SKM-1 (cell line): ENCODE measurements at regions not wholly inside any gene's neighbourhood (a gene's known extent, or its start where the extent isn't known, plus 50 kb on each side); places are given as distances from the start of the nearest gene placed in this dataset.

Experiments
- DNase-seq: peaks from one replicate; lab custom pipeline; 2025; ENCODE audit not compliant: unreplicated experiment; lab: John Stamatoyannopoulos, UW

- no peak for DNase-seq
These were observed 139.8 kb downstream of the HNMT start for GRCh38 chr2:138104071-138104470.

GRCh38 chr2:138105358-138105757 is 141.1 kb downstream of the HNMT start:
- DNase-seq: no peak

GRCh38 chr2:138106606-138107005 is 142.3 kb downstream of the HNMT start:
- DNase-seq: no peak

GRCh38 chr2:138107288-138107687 is 143.0 kb downstream of the HNMT start:
- no peak for DNase-seq

- no peak for DNase-seq
These were observed 146.3 kb downstream of the HNMT start for GRCh38 chr2:138110453-138111083.

- no peak for DNase-seq
These were observed 148.3 kb downstream of the HNMT start for GRCh38 chr2:138112536-138112935.

- no peak for DNase-seq
These were observed 149.7 kb downstream of the HNMT start for GRCh38 chr2:138113871-138114525.

- DNase-seq: no peak
These were observed 151.4 kb downstream of the HNMT start for GRCh38 chr2:138115666-138116065.

- no peak for DNase-seq
These were observed 152.2 kb downstream of the HNMT start for GRCh38 chr2:138116456-138116855.

- no peak for DNase-seq
These were observed 157.7 kb downstream of the HNMT start for GRCh38 chr2:138121666-138122661.

GRCh38 chr2:138122891-138123290 is 158.6 kb downstream of the HNMT start:
- no peak for DNase-seq

- DNase-seq: no peak
These were observed 159.5 kb downstream of the HNMT start for GRCh38 chr2:138123741-138124140.

- no peak for DNase-seq
These were observed 160.2 kb downstream of the HNMT start for GRCh38 chr2:138124521-138124920.

- no peak for DNase-seq
These were observed 161.3 kb downstream of the HNMT start for GRCh38 chr2:138125306-138126288.

- DNase-seq: no peak
These were observed 167.8 kb downstream of the HNMT start for GRCh38 chr2:138132108-138132507.

- no peak for DNase-seq
These were observed 173.7 kb downstream of the HNMT start for GRCh38 chr2:138137949-138138348.

GRCh38 chr2:138147796-138148195 is 183.5 kb downstream of the HNMT start:
- no peak for DNase-seq

GRCh38 chr2:138155304-138155703 is 191.0 kb downstream of the HNMT start:
- no peak for DNase-seq

GRCh38 chr2:138157372-138157771 is 193.1 kb downstream of the HNMT start:
- DNase-seq: no peak

GRCh38 chr2:138170485-138170884 is 206.2 kb downstream of the HNMT start:
- DNase-seq: no peak

- no peak for DNase-seq
These were observed 207.0 kb downstream of the HNMT start for GRCh38 chr2:138171244-138171643.
